Neural progenitor cell (in vitro differentiated cells): ENCODE measurements at regions not wholly inside any gene's neighbourhood (a gene's known extent, or its start where the extent isn't known, plus 50 kb on each side); places are given as distances from the start of the nearest gene placed in this dataset.

Experiments
- DNase-seq: peaks from one replicate; pipeline ENCODE4 v3.0.0-alpha.2; 2016; ENCODE audit warnings: low spot score
- H2AFZ ChIP-seq: fragments of 200-600 bp; sonication (generic); replicated peaks from 2 replicates; pipeline ENCODE4 v1.6.1; 2016; ENCODE audit warnings: antibody characterized with exemption
- H3F3A ChIP-seq: fragments of 200-600 bp; sonication (generic); 2 replicates; pipeline ENCODE4 v1.6.1; 2016; ENCODE audit warnings: antibody characterized with exemption, low read depth
- H3K27ac ChIP-seq: fragments of 200-600 bp; sonication (generic); 2 replicates; pipeline ENCODE4 v1.5.1; 2016; ENCODE audit warnings: mild to moderate bottlenecking
- H3K27me3 ChIP-seq: fragments of 200-600 bp; sonication (generic); 2 replicates; pipeline ENCODE4 v1.6.1; 2016; ENCODE audit warnings: mild to moderate bottlenecking, moderate library complexity
- H3K36me3 ChIP-seq: fragments of 200-600 bp; sonication (generic); 2 replicates; pipeline ENCODE4 v1.5.1; 2016
- H3K4me1 ChIP-seq: fragments of 200-600 bp; sonication (generic); 2 replicates; pipeline ENCODE4 v1.6.1; 2016; ENCODE audit warnings: mixed run types
- H3K4me2 ChIP-seq: fragments of 200-600 bp; sonication (generic); 2 replicates; pipeline ENCODE4 v1.6.1; 2016
- H3K4me3 ChIP-seq: fragments of 200-600 bp; sonication (generic); 2 replicates; pipeline ENCODE4 v1.5.1; 2016
- H3K79me2 ChIP-seq: fragments of 200-600 bp; sonication (generic); 2 replicates; pipeline ENCODE4 v1.6.1; 2016; ENCODE audit warnings: low read depth
- H3K9ac ChIP-seq: fragments of 200-600 bp; sonication (generic); 2 replicates; pipeline ENCODE4 v1.6.1; 2016
- H3K9me3 ChIP-seq: fragments of 200-600 bp; sonication (generic); 2 replicates; pipeline ENCODE4 v1.5.1; 2016; ENCODE audit warnings: low read depth
- H4K20me1 ChIP-seq: fragments of 200-600 bp; sonication (generic); 2 replicates; pipeline ENCODE4 v1.6.1; 2016; ENCODE audit warnings: low read depth
- H3K27ac Mint-ChIP-seq: 3 replicates; pipeline ENCODE4 v1.8.0; 2021; ENCODE audit warnings: mixed read lengths
- H3K27me3 Mint-ChIP-seq: 2 replicates; pipeline ENCODE4 v1.8.0; 2022; ENCODE audit warnings: low read depth, mild to moderate bottlenecking, inconsistent platforms, moderate library complexity, mixed read lengths; ENCODE audit not compliant: insufficient read depth
- H3K36me3 Mint-ChIP-seq: 3 replicates; pipeline ENCODE4 v1.8.0; 2021; ENCODE audit warnings: mixed read lengths
- H3K4me1 Mint-ChIP-seq: 3 replicates; pipeline ENCODE4 v1.8.0; 2021; ENCODE audit warnings: mixed read lengths
- H3K4me3 Mint-ChIP-seq: 3 replicates; pipeline ENCODE4 v1.8.0; 2021; ENCODE audit warnings: mild to moderate bottlenecking, moderate library complexity, mixed read lengths
- H3K9me3 Mint-ChIP-seq: 3 replicates; pipeline ENCODE4 v1.8.0; 2020; ENCODE audit warnings: mixed read lengths
- EZH2 ChIP-seq: fragments of 200-600 bp; sonication (generic); IDR thresholded peaks from 2 replicates; pipeline ENCODE4 v1.6.1; 2017; ENCODE audit warnings: antibody characterized with exemption, mild to moderate bottlenecking, moderate library complexity
- EZH2phosphoT487 ChIP-seq: fragments of 200-600 bp; sonication (generic); IDR thresholded peaks from 2 replicates; pipeline ENCODE4 v1.6.1; 2017; ENCODE audit warnings: antibody characterized with exemption
- TF ChIP-seq, protein P1 (sequence below): fragments of 200-600 bp; sonication (generic); IDR thresholded peaks from 2 replicates; pipeline ENCODE4 v1.5.1; 2017; ENCODE audit warnings: antibody characterized with exemption, mild to moderate bottlenecking

DNA sequence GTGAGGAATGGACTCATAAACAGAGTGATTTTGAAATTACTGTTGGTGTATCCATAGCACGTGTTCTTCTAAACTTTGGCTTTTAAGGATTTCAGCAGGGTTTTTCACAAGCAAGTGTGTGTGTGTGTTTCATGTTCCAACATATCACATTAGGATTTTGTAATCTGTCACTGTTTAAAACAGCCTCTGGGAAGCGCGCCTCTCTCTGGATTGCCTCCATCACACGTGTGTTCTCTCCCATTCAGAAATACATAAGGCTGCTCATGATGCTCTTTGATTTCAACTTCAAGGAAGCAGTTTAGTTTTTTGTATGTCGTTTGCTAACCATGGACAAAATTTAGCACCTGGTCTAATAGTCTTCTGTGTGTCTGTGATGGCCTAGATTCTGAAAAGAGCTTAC lies 370.4 kb downstream of the MTX2 start:
- H4K20me1 ChIP-seq: peaks cover 7% of the 10 kb centered on the region
- H3K36me3 ChIP-seq: no peaks in the 10 kb centered on the region
- H3K4me1 ChIP-seq: no peaks in the 10 kb centered on the region
- TF ChIP-seq EZH2phosphoT487 (no peak), EZH2 (no peak)
- TF ChIP-seq, protein P1, sequence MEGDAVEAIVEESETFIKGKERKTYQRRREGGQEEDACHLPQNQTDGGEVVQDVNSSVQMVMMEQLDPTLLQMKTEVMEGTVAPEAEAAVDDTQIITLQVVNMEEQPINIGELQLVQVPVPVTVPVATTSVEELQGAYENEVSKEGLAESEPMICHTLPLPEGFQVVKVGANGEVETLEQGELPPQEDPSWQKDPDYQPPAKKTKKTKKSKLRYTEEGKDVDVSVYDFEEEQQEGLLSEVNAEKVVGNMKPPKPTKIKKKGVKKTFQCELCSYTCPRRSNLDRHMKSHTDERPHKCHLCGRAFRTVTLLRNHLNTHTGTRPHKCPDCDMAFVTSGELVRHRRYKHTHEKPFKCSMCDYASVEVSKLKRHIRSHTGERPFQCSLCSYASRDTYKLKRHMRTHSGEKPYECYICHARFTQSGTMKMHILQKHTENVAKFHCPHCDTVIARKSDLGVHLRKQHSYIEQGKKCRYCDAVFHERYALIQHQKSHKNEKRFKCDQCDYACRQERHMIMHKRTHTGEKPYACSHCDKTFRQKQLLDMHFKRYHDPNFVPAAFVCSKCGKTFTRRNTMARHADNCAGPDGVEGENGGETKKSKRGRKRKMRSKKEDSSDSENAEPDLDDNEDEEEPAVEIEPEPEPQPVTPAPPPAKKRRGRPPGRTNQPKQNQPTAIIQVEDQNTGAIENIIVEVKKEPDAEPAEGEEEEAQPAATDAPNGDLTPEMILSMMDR: no peak
- Mint-ChIP-seq H3K4me1 (peaks cover 11% of the 10 kb centered on the region), H3K9me3 (no peaks in the 10 kb centered on the region), H3K36me3 (no peaks in the 10 kb centered on the region), H3K4me3 (no peak overlapping the region), H3K27me3 (peaks cover 22% of the 10 kb centered on the region), H3K27ac (no peak overlapping the region)
- no peak overlapping the region for H3K4me3 ChIP-seq
- H3F3A ChIP-seq: no peaks in the 10 kb centered on the region
- DNase-seq: no peak
- no peak overlapping the region for H3K4me2 ChIP-seq
- H2AFZ ChIP-seq: no peak overlapping the region
- no peaks in the 10 kb centered on the region for H3K9me3 ChIP-seq
- no peak overlapping the region for H3K27ac ChIP-seq
- no peak overlapping the region for H3K9ac ChIP-seq
- H3K27me3 ChIP-seq: peaks cover 97% of the 10 kb centered on the region
- H3K79me2 ChIP-seq: no peaks in the 10 kb centered on the region

DNA sequence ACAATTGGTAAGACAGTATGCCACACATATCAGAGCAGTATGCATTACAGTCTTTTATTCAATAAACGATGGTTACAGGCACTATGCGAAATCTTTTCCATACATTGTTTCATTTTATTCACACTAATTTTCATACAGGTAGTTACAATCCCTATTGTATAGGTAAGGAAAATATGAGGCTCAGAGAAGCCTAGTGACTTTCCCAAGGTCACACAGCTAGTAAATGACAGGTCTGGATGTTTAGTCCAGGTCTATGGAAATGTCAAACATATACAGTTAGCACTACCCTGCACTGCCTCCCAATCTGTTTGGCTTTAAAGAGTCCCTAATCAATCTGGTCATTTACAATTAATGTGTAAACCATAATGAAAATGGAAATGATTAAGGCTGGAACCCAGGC lies 372.2 kb downstream of the MTX2 start:
- no peak overlapping the region for H3K27ac Mint-ChIP-seq
- Histone ChIP-seq H3K9ac (no peak overlapping the region), H3K4me1 (no peaks in the 10 kb centered on the region)

DNA sequence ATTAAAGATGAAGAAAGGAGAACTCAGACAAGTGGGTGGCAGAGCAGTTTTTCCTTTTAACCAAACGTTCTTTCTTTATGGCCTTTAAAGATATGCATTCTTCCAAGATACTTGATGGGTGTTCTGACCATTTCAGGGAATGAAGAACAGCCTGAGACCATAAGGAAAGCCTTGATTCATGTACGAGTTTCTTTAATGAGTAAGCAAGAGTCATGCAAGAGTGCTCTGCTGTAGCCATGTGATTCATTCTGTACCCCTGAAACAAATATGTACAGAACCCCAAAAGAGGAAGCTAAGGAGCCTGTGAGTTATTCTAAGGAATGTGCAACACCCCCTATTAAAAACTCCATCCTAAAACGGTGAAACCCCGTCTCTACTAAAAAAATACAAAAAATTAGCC lies 372.8 kb downstream of the MTX2 start:
- Histone ChIP-seq H3K27me3 (peaks cover 97% of the 10 kb centered on the region), H3K36me3 (no peaks in the 10 kb centered on the region), H4K20me1 (peaks cover 2% of the 10 kb centered on the region), H3F3A (no peaks in the 10 kb centered on the region), H3K4me2 (no peak overlapping the region), H3K27ac (no peak overlapping the region), H2AFZ (no peak overlapping the region), H3K9me3 (no peaks in the 10 kb centered on the region), H3K9ac (no peak overlapping the region), H3K4me1 (no peaks in the 10 kb centered on the region), H3K79me2 (no peaks in the 10 kb centered on the region), H3K4me3 (no peak overlapping the region)
- TF ChIP-seq, protein P1: no peak
- no peak for TF ChIP-seq EZH2
- no peak for TF ChIP-seq EZH2phosphoT487
- Mint-ChIP-seq H3K27me3 (peaks cover 24% of the 10 kb centered on the region), H3K36me3 (no peaks in the 10 kb centered on the region), H3K9me3 (no peaks in the 10 kb centered on the region), H3K27ac (no peak overlapping the region), H3K4me3 (no peak overlapping the region), H3K4me1 (peaks cover 11% of the 10 kb centered on the region)
- DNase-seq: no peak

More for the DNA sequence above, 372.2 kb downstream of the MTX2 start:
- Mint-ChIP-seq H3K27me3 (peaks cover 26% of the 10 kb centered on the region), H3K36me3 (no peaks in the 10 kb centered on the region), H3K4me3 (no peak overlapping the region), H3K4me1 (peaks cover 11% of the 10 kb centered on the region), H3K9me3 (no peaks in the 10 kb centered on the region)
- Histone ChIP-seq H2AFZ (no peak overlapping the region), H3K4me2 (no peak overlapping the region), H3K9me3 (no peaks in the 10 kb centered on the region), H3K27ac (no peak overlapping the region), H3K36me3 (no peaks in the 10 kb centered on the region), H3K79me2 (no peaks in the 10 kb centered on the region), H4K20me1 (peaks cover 7% of the 10 kb centered on the region), H3F3A (no peaks in the 10 kb centered on the region), H3K27me3 (peaks cover 97% of the 10 kb centered on the region), H3K4me3 (no peak overlapping the region)
- DNase-seq: no peak
- TF ChIP-seq EZH2phosphoT487 (no peak), EZH2 (no peak)
- TF ChIP-seq, protein P1: no peak
